D341Med (cell line): ENCODE measurements at regions not wholly inside any gene's neighbourhood (a gene's known extent, or its start where the extent isn't known, plus 50 kb on each side); places are given as distances from the start of the nearest gene placed in this dataset.
"Not testable (repeated sequence)": the region's sequence is repeated elsewhere in the genome, so short reads cannot be mapped to it uniquely, and the experiment has no call there.

ENCODE experiments used
- DNase-seq: peaks from one replicate; pipeline ENCODE4 v3.0.0; 2012; ENCODE audit warnings: low spot score

DNA sequence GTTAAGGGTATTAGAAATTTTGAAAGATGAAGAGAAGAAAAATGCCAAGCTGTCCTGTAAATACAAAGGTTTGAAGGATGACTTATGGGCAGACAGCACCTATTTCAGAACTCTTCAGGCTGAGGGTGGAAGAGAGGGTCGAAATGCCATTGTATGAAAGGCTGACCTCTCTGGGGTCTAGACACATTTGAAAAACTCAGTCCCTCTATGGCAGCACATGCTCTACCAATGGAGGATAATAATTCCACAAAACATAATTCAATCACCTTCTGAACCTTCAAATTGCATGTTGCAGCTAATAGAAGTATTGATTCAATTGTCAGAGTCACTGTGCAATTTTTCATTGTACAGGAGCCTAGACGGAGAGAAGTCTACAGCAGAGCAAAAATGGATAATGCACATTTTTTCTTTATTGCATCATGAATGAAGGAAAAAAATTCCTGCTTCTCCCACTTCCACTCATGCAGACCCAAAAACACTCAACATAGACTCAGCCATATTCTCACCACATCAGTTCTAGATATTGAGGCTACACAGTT lies 569.1 kb downstream of the TBL1XR1 start:
- no peak for DNase-seq

GRCh38 chr3:176623468-176624150 lies 573.7 kb downstream of the TBL1XR1 start:
- no peak for DNase-seq

- no peak for DNase-seq
These were observed 577.4 kb downstream of the TBL1XR1 start for GRCh38 chr3:176619833-176620232.

GRCh38 chr3:176615826-176616225 lies 581.5 kb downstream of the TBL1XR1 start:
- DNase-seq: no peak

DNA sequence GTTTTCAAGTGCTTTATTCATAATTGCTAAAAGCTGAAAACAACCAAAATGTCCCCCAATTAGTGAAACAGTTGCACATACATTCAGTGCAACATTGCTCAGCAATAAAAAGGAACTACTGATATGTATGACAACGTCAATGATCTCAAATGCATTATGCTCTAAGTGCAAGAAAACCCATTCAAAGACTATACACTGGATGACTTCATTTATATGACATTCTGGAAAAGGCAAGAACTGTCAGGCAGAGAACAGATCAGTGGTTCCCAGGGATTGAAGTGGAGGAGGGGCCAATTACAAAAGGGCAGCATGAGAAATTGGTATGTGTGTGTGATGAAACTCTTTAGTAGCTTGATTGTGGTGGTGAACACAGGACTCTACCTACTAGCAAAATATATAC lies 585.6 kb downstream of the TBL1XR1 start:
- no peak for DNase-seq

- no peak for DNase-seq
These were observed 587.9 kb downstream of the TBL1XR1 start for GRCh38 chr3:176609361-176609760.

DNA sequence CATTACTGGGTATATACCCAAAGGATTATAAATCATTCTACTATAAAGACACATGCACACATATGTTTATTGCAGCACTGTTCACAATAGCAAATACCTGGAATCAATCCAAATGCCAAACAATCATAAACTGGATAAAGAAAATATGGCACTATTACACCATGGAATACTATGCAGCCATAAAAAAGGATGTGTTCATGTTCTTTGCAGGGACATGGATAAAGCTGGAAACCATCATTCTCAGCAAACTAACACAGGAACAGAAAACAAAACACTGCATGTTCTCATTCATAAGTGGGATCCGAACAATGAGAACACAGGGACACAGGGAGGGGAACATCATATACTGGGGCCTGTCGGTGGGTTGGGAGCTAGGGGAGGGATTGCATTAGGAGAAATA lies 591.7 kb downstream of the TBL1XR1 start:
- not testable (repeated sequence) for DNase-seq

- DNase-seq: no peak
These were observed 602.0 kb downstream of the TBL1XR1 start for GRCh38 chr3:176595307-176595706.

DNA sequence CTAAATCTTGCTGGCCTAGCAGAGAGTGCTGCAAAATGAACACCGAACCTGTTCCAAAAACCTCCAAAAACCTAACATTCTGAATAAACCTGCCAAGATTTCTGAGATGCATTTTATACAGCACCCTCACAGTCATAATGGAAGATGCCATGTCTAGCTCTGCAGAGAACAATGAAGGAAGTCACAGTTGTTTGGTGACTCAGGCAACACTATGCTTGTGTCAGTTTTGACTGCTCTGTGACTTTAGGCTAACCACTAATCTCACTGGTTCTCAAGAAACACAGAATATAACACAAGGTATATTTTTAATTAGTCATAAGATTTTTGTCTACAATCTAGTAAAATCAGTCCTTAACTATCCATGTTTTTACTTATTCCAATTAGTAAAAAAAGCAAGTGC lies 606.6 kb downstream of the TBL1XR1 start:
- no peak for DNase-seq

DNA sequence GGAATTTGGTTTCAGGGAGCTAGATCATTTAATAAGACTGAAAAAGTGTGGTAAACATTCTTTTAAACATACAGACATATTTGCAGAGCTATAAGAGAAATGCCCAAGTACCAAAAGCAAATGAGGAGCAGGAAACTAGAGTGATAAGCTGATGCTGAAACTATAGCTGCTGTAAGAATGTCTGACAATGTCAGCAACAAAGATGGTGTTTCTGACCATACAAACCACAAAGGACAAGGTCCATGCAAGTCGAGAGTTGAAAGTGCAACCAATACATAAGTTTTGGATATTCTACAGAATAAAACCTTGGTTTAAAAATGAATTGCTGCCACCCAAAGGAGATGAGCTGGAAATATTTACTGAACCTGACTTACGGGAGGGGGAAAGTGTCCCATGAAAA lies 610.2 kb downstream of the TBL1XR1 start:
- DNase-seq: no peak

GRCh38 chr3:176584413-176585176 lies 612.7 kb downstream of the TBL1XR1 start:
- DNase-seq: no peak

DNA sequence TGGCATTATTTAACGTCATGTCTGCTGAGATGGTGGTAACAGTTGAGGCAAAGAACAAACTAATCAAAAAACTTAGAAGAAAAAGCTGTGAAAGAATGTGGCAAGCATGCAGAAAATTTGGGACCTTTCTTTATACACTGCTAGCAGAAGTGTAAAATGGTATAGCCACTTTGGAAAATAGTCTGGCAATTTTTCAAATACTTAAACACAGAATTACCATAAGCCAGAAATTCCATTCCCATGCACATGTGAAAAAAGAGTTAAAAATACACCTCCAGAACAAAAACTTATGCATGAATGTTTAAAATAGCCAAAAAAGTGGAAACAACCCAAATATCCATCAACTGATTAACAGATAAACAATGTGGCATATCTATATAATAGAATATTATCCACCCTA lies 613.3 kb downstream of the TBL1XR1 start:
- no peak for DNase-seq

- no peak for DNase-seq
These were observed 615.7 kb downstream of the TBL1XR1 start for GRCh38 chr3:176581589-176581988.

DNA sequence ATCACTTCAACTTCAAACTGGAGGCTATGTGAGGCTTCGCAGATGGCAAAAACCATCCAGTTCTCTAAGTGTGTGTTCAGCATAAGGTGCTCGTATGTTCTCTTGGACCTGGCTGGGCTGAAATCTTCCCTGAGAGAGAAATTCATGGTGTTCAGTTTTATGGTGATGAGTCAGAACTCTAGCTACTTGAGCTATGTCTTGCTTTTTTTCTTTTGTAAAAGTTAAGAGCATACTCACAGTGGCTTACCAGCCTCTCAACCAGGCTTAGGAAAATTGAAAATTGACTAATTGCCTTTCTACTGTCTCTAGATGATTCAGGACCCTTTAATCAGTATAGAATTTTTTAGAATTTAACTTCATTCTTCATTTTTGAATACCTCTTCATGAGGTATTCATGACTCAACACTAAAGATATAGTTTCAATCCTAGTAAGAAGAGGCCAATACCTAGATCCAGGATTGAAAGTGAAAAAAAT lies 617.5 kb downstream of the TBL1XR1 start:
- DNase-seq: no peak

GRCh38 chr3:176578316-176578715 lies 619.0 kb downstream of the TBL1XR1 start:
- DNase-seq: no peak

DNA sequence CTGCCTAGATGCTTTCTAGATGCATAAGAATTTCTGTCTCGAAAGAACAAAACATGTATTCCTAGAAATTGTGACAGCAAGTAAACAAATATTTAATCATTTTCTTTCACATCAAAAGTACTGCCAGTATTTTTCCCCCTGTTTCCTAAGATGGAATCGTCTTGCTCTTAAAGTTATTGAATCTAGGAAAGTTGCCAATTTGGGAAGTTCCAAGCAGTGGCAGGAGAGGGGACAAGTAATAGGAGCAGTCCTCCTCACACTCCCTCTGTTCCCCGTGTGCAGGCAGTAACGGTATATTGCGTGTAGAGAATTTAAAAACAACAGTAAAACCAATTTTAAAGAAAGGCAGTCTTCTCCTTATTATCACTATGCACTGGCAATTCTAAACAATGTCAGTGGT lies 619.8 kb downstream of the TBL1XR1 start:
- no peak for DNase-seq

- no peak for DNase-seq
These were observed 622.5 kb downstream of the TBL1XR1 start for GRCh38 chr3:176574786-176575185.

DNA sequence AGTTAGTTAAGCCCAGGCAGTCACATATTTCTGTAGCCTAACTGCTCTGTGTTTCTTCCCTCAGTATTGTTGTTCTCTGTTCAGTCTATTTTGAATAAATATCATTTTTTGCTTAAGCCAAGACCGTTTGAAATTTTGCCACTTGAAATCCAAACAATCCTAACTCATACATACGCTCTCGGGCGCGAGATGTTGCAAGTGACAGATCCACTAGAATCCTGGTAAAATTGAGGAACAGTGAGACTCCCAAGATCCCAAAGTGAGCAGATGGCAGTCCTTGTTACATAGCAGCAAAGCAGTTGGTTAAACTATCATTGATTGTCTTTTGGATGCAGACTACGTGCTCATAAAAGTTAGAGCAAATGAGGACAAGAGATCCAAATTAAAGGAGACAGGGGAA lies 625.4 kb downstream of the TBL1XR1 start:
- DNase-seq: no peak

- no peak for DNase-seq
These were observed 626.3 kb downstream of the TBL1XR1 start for GRCh38 chr3:176570992-176571391.

DNA sequence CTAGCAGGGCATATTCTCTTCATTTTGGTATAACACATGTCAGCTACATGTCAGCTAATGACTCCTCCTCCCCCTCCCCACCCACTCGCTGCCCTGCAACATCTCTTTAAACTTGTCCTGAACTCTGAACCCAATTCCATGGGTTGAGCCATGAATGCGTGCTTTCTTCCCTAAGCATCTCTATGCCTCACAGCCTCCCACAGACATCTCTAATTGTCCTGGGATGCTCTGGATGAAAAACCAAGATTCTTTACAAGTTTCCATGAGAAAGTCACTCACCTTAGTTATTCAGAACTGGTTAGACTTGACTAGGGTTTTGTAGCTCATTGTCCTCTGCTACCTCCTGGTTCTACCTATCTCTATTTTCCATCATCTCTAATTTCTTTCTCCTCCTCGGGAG lies 629.1 kb downstream of the TBL1XR1 start:
- no peak for DNase-seq

GRCh38 chr3:176566757-176567156 lies 630.5 kb downstream of the TBL1XR1 start:
- DNase-seq: no peak

DNA sequence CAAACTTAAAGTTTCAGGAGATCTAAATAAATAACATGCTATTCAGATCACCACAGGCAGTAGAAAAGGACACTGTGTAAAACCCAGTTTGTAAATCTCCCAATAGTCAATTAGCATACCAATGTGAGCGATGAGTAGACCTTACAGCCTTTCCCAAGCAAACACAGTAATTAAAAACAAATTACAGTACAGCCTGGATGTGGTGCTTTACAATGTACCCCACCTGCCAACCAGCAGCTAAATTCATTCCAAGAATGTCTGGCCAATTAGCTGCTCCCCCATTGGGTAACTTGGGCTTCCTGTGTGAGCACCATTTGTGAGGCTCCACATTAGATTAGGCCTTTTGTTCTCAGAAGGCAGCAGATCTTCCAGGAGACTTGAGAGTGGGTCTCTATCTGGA lies 635.0 kb downstream of the TBL1XR1 start:
- DNase-seq: no peak

- no peak for DNase-seq
These were observed 635.5 kb downstream of the TBL1XR1 start for GRCh38 chr3:176561826-176562225.
